Prostate gland (tissue), 2 donors: ENCODE measurements at regions not wholly inside any gene's neighbourhood (a gene's known extent, or its start where the extent isn't known, plus 50 kb on each side); places are given as distances from the start of the nearest gene placed in this dataset.

Source experiments
- DNase-seq: peaks from one replicate; pipeline ENCODE4 v3.0.0-alpha.2; 2019; ENCODE audit warnings: low spot score
- H3K27ac ChIP-seq, 2 donors: fragments of 200-600 bp; sonication (generic); 2 replicates each; pipeline ENCODE4 v1.5.1; 2017 to 2019
- H3K27me3 ChIP-seq: fragments of 200-600 bp; sonication (generic); replicated peaks from 2 replicates; pipeline ENCODE4 v1.5.1; 2019; ENCODE audit not compliant: insufficient read depth
- H3K36me3 ChIP-seq, 2 donors: fragments of 200-600 bp; sonication (generic); 1 replicate in 1 of 2; 2 replicates in 1 of 2; pipeline versions ENCODE4 v1.5.1 to v1.8.1; 2017 to 2019
- H3K4me1 ChIP-seq: fragments of 200-600 bp; sonication (generic); replicated peaks from 2 replicates; pipeline ENCODE4 v1.5.1; 2019
- H3K4me3 ChIP-seq, 2 donors: fragments of 200-600 bp; sonication (generic); 2 replicates each; pipeline ENCODE4 v1.5.1; 2017 to 2019
- H3K9me3 ChIP-seq: fragments of 200-600 bp; sonication (generic); 2 replicates; pipeline ENCODE4 v1.5.1; 2017
- POLR2A ChIP-seq: fragments of 450-650 bp; IDR thresholded peaks from one replicate; pipeline ENCODE4 v1.6.1; 2016; ENCODE audit warnings: antibody characterized with exemption, mild to moderate bottlenecking
- POLR2AphosphoS5 ChIP-seq: sonication (generic); formaldehyde crosslinking; IDR thresholded peaks from one replicate; pipeline ENCODE4 v1.6.1; 2017; ENCODE audit warnings: antibody characterized with exemption
- WGBS: methylation state at CpG from one replicate; pipeline ENCODE4 v1.1.5; 2018; 5-methylcytosine and 5-hydroxymethylcytosine counted together
- intact Hi-C: fragments of 100-400 bp; cut with DNase I; formaldehyde crosslinking; loops from one replicate; pipeline ENCODE4 v1.14.2; 2022
- TF ChIP-seq, protein P1 (sequence below), 4 experiments: fragments of 200-600 bp in 2 of 4; fragments of 450-650 bp in 2 of 4; sonication (generic) in 2 of 4; IDR thresholded peaks; 1 replicate in 3 of 4; 2 replicates in 1 of 4; pipeline ENCODE4 v1.5.1; 2016 to 2019; ENCODE audit warnings: antibody characterized with exemption in 4 of 4, mild to moderate bottlenecking in 2 of 4, moderate library complexity in 2 of 4

GRCh38 chr9:90965226-90966030 is 163.8 kb downstream of the SYK start:
- no peaks in the 10 kb centered on the region for H3K27me3 ChIP-seq
- WGBS: 53% methylated on average over 12 of the region's 12 CpGs
- peak overlapping the region in 1 of 2 donors; percentile 20 for H3K27ac ChIP-seq
- H3K4me1 ChIP-seq: no peaks in the 10 kb centered on the region
- H3K36me3 ChIP-seq: no peaks in the 10 kb centered on the region
- H3K4me3 ChIP-seq: no peak overlapping the region
- intact Hi-C loops: no loop called here
- DNase-seq: peak; percentile 59
- no peaks in the 10 kb centered on the region for H3K9me3 ChIP-seq
- peak; percentile 17 for TF ChIP-seq POLR2AphosphoS5
- TF ChIP-seq, protein P1, sequence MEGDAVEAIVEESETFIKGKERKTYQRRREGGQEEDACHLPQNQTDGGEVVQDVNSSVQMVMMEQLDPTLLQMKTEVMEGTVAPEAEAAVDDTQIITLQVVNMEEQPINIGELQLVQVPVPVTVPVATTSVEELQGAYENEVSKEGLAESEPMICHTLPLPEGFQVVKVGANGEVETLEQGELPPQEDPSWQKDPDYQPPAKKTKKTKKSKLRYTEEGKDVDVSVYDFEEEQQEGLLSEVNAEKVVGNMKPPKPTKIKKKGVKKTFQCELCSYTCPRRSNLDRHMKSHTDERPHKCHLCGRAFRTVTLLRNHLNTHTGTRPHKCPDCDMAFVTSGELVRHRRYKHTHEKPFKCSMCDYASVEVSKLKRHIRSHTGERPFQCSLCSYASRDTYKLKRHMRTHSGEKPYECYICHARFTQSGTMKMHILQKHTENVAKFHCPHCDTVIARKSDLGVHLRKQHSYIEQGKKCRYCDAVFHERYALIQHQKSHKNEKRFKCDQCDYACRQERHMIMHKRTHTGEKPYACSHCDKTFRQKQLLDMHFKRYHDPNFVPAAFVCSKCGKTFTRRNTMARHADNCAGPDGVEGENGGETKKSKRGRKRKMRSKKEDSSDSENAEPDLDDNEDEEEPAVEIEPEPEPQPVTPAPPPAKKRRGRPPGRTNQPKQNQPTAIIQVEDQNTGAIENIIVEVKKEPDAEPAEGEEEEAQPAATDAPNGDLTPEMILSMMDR (IDR thresholded peaks at IDR 0.05): no peak

GRCh38 chr9:90966031-90966290 is 164.3 kb downstream of the SYK start:
- intact Hi-C loops: no loop called here
- TF ChIP-seq POLR2A: no peak
- no peak for TF ChIP-seq POLR2AphosphoS5
- TF ChIP-seq, protein P1 (IDR thresholded peaks at IDR 0.05): no peak
- 51% methylated on average over 2 of the region's 2 CpGs for WGBS
- Histone ChIP-seq H3K27me3 (no peaks in the 10 kb centered on the region), H3K4me1 (no peaks in the 10 kb centered on the region), H3K27ac (no peak overlapping the region), H3K36me3 (no peaks in the 10 kb centered on the region), H3K9me3 (no peaks in the 10 kb centered on the region), H3K4me3 (no peak overlapping the region)
- no peak for DNase-seq

GRCh38 chr9:90966480-90967144 is 165.0 kb downstream of the SYK start:
- Histone ChIP-seq H3K4me1 (no peaks in the 10 kb centered on the region), H3K27ac (no peak overlapping the region), H3K36me3 (no peaks in the 10 kb centered on the region), H3K9me3 (no peaks in the 10 kb centered on the region), H3K4me3 (no peak overlapping the region), H3K27me3 (no peaks in the 10 kb centered on the region)
- WGBS: 87% methylated on average over 19 of the region's 19 CpGs
- no peak for TF ChIP-seq POLR2A
- no peak for TF ChIP-seq POLR2AphosphoS5
- TF ChIP-seq, protein P1 (IDR thresholded peaks at IDR 0.05): no peak
- intact Hi-C loops: no loop called here
- DNase-seq: no peak

DNA sequence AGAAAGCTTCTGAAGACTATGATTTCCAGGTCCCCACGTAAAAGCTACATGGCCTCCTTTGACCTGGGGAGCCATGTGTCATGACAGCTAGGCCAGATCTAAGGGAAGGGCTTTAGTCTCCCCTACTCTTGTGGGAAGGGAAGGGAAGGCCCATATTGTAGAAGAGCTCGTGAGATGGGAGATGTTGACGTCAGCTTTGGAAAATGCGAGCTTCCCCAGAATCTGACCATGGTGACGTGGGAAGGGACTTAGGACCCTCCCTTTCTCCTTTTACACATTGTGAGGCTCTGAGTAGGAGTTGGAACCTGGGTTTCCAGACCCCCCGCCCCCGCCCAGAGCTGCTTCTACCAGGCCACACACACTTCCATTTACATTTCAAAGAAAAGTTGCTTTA is 165.5 kb downstream of the SYK start:
- no peaks in the 10 kb centered on the region for H3K27me3 ChIP-seq
- DNase-seq: no peak
- H3K36me3 ChIP-seq: no peaks in the 10 kb centered on the region
- H3K27ac ChIP-seq: no peak overlapping the region
- H3K4me3 ChIP-seq: no peak overlapping the region
- WGBS: 86% methylated on average over 7 of the region's 7 CpGs
- TF ChIP-seq POLR2A (no peak), POLR2AphosphoS5 (no peak)
- TF ChIP-seq, protein P1 (IDR thresholded peaks at IDR 0.05): no peak
- H3K9me3 ChIP-seq: no peaks in the 10 kb centered on the region
- no peaks in the 10 kb centered on the region for H3K4me1 ChIP-seq
- intact Hi-C loops: no loop called here
